GM19240 (cell line): ENCODE measurements at regions not wholly inside any gene's neighbourhood (a gene's known extent, or its start where the extent isn't known, plus 50 kb on each side); places are given as distances from the start of the nearest gene placed in this dataset.
"Not testable (repeated sequence)": the region's sequence is repeated elsewhere in the genome, so short reads cannot be mapped to it uniquely, and the experiment has no call there.

Experiments
- DNase-seq: peaks from one replicate; pipeline ENCODE4 v3.0.0; 2011; ENCODE audit warnings: low spot score; ENCODE audit not compliant: insufficient read length

DNA sequence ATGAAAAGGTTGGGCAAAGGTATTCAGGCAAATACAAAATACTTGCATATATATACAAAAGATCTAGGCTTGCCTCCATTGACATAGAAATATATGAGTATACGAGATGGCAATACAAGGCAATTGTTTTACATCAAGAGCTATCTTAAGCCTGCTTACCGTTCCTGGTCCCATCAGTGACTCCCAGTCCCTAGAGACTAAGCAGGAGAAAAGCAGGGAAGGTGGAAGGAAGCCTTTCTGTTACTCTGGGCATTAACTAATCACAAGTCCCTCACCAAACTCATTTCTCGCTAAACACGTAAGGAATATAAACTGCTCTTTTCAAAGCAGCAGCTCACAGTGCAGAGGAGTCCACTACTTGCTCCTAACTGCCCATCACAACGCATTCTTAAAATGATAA, 125.2 kb downstream of the ZNF608 start:
- DNase-seq = no peak

GRCh38 chr5:124620743-124621142, 125.7 kb downstream of the ZNF608 start:
- DNase-seq = no peak

DNA sequence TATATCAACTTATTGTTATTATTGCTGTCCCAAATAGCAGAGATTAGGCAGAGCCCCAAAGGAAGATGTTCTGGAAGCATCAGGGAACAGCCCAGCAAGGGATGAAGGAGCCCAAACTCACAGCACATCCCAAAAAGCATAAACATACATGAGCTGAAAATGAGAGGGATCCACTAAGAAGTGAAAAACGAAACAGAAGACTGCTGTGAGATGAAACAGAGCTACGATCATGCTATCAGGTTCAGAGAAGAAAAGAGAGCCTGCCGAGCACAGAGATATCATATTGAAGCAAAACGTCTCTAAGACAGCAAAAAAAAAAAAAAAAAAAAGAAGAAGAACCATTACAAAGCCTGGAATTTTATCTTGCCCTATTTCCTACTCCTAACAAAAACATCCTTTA, 127.3 kb downstream of the ZNF608 start:
- DNase-seq = no peak

DNA sequence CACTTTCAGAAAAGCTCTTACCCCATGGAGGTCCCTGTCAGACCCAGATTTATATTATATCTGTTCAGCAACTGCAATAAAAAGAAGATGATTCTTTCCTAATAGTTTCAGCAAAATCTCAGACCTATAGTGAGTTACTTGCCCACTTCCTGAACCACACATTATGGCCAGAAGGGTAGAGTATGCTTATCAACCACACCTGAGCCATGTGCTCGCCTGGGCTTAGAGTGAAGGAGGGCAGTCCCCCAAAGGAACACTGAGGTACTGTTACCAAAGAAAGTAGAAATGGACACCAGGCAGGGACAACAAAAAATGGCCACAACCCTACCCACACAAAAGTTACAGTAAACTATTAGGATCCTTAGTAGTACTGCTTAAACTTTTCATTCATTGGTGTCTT, 128.7 kb downstream of the ZNF608 start:
- DNase-seq = no peak

GRCh38 chr5:124614836-124615385, 131.5 kb downstream of the ZNF608 start:
- no peak for DNase-seq

DNA sequence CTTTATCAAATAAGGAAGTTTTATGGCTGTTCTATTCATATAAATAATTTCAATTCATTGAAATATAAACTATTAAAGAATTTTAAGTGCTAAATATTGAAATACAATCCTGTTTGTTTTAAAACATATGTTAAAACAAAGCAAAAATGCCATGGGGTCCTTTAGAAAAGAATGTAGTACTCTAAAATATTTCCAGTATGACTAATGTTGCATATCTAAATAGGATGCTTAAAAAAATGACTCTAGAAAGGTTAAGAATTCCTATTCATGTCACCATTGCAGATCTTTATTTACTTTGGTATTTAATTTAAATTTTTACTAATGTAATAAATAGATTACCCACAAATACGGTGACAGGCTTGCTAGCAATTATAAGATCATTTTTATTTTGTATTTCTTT, 132.3 kb downstream of the ZNF608 start:
- DNase-seq = no peak

DNA sequence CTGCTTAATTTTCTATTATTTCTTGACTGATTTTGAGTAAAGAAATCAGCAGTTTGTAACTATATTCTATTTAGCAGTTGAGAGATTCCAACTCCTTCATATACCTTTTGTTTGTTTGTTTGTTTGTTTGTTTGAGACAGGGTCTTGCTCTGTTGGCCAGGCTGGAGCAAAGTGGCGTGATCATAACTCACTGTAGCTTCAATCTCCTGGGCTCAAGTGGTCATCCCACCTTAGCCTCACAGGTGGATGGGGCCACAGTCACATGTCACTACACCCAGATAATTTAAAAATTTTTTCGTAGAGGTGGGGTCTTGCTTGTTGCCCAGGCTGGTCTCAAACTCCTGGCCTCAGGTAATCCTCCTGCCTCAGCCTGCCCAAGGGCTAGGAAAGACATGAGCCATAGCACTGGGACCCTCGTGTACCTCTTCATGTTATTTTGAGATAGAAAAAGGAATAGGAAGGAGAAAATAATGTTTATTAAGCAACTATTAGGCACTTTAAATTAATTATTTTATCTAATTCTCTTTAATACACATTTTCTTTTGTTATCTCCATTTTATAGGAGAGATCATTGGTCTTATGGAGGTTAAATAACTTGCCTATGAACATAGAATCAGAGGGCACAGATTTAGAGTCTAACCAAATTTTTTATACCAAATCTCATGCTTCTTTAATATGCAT, 133.0 kb downstream of the ZNF608 start:
- DNase-seq = no peak

GRCh38 chr5:124612023-124612422, 134.4 kb downstream of the ZNF608 start:
- DNase-seq = no peak

- DNase-seq = not testable (repeated sequence)
These were observed 135.2 kb downstream of the ZNF608 start for GRCh38 chr5:124611262-124611661.

- DNase-seq = not testable (repeated sequence)
These were observed 136.8 kb downstream of the ZNF608 start for GRCh38 chr5:124609685-124610084.

DNA sequence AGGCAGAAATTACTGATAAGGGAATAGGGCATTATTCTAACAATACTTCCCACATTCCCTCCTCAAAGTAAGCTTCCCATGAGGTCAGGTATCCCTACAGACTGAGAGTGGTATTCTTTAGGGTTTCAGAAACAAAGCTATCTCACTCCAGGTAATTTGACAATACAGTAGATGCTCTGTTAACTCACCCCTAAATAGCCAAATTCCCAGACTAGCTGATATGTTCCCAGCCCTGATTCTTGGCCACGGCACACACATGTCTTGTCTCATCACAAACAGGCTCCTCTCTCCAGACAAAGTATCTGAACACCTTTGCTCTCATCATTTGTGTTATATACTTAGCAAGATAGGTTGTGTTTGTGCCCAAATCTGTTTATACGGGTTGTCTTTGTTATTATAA, 139.9 kb downstream of the ZNF608 start:
- no peak for DNase-seq

- no peak for DNase-seq
These were observed 140.3 kb downstream of the ZNF608 start for GRCh38 chr5:124606093-124606492.

- DNase-seq = no peak
These were observed 140.9 kb downstream of the ZNF608 start for GRCh38 chr5:124605541-124605940.

GRCh38 chr5:124604419-124604818, 142.0 kb downstream of the ZNF608 start:
- DNase-seq = no peak

DNA sequence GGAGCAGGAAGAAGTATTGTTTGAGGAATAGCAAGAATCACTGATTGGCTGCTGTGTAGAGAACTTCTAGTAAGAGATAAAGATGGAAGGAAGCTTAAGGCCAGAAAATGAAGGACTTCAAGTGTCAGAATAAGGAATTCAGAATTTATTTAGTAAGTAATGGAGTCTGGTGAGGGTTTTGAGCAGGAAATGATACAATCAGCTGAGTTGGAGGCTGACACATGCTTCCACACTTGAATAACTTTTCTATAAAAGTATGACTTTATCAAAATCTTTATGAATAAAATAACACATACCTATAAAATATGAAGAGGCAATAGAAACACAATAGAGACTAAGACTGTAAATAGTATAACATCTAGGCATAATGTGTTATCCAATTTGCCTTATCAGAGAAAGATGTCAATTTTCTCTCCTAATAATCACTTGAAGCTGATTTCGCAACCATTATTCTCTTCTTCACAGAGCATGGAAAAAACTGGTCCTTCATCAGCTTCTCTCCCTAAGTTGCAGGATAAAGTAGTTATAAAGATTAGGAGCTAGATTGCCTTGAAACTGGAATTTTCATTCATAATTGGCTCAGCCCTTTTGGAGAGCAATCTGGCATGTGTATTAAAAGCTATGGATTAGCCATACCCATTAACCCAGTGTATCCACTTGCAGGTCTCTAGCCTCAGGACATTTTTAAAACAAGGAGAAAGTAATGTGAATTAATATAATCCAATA, 143.4 kb downstream of the ZNF608 start:
- DNase-seq = no peak

DNA sequence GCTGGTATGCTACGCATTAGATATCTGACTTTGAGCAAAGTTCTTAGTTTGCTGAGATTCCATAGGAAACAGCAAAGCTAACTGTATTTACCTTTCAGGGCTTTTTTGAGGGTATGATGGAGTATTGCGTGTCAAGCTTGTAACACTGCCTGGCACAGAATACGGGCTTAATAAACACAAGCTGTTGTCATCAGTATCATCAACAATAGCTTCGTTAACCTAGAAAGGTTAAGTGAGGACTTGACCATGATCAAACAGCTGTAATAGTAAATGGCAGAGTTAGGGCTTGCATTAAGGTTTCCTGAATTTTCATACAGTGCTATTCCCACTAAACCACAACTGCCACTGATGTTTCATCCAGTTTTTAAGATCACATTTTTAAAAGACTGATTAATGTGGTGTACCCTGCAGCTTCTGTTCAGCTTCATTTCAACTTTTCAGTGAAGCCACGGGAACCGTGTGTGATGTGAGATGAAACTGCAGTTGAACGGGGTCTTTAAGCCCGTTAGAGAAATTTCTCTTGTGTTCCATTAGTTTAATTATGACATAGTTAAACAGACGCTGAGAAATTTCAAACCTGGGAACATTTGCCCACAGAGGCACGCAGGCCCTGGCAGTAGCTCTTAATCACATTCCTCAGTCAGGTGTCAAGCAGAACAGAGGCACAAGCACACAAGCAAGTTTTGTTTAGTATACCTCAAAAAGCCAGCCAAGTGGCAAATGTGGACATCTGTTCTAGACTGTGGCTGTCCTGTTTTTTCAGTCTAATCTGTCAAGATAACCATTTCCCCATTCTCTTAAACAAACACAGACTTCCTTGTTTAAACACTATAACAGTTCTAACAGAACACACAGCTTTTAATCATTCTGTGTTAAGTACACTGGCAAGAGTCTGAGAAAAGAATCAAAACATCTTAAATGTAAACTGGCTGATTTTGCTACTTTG, 147.1 kb downstream of the ZNF608 start:
- DNase-seq = no peak

DNA sequence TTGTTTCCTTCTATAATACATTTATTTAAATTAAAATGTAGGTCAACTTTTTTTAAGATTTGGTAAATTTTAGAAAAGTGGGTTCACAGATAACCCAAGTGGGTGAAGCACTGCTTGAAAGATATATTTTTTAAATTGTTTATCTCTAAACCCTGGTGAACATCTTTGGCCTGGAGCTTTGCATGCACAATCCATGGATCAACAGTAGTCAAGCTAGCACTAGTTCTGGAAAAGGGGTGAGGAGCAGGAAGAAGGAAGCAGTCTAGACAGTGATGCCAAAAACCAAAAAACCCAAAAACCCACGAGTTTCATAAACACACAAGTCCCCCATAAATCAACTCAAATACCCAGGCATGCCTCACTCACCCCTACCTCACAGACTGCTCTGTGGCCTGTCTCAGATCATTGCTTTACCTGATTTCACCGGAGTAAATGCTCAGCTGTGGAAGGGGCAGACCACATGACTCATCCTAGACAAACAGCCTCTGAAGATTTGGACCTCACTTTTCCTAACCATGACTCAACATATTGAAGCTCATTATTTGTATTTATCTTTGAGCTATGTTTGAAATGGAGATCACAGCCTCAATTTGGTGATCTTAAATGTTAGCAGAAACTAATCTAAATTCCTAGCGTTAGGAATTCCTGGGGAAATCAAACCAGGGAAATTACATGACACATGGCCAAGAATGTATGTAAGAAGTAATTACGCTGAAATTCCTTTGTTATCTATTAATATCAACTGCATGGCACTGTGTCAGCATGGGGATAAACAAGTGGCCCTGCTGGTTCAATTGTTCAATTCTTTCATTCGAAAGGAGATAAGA, 149.6 kb downstream of the ZNF608 start:
- no peak for DNase-seq

- no peak for DNase-seq
These were observed 152.5 kb downstream of the ZNF608 start for GRCh38 chr5:124593952-124594351.

DNA sequence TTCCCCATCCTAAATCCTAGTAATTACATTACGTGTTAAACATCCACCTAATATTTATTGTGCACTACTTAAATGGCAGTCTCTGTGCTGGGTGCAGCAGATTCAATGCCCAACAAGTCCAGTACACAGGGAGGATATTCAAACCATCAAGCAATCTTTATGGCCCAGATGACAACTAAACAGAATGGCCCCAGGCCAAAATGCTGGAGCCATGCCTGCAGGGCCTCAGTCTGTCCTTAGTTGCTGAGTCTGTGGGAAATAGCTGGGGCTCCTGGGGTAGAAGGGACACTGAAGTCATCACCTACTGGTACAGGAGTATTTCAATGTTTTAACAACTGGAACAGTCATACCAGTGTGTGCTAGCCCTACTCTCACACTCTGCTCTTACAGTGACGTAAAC, 153.5 kb downstream of the ZNF608 start:
- DNase-seq = no peak

DNA sequence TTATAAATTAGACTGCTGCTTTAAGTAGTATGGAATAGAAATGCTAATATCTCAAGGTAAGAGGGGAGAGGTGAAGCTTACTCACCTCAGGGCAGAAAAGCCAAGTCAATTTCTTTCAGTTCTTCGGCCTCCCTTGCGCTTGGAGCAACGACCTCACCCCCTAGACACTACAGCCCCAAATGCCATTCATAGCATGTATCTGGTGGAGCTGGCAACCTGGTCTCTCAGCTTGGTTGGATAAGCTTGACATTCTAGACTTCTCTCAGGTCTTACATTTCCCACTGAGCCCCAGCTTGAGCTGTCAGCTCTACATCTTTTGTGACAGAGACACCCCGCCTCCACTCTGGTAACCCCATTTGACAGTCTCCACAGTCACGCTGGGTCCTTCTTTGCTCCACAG, 154.9 kb downstream of the ZNF608 start:
- DNase-seq = no peak

- no peak for DNase-seq
These were observed 155.8 kb downstream of the ZNF608 start for GRCh38 chr5:124590686-124591085.
